ENCODE measurements at regions not wholly inside any gene's neighbourhood (a gene's known extent, or its start where the extent isn't known, plus 50 kb on each side); places are given as distances from the start of the nearest gene placed in this dataset.

DNA sequence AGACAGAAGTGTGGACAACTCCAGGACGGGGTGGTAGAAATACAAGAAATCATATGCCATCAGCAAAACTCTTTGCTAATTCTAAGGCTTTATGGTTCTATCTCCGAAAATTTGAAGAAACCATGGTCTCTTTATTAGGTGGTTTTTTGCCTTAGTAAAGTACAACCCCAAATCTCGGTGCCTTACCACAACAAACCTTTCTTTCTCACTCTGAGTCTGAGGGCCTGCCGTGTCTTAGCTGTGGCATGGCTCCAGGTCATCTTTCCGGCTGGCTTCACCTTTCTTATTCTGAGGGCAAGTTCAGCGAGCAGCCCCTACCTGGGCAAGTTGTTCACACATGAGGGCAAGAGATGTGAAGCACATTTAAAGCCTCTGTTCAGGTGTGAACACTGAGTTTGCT is 280.6 kb downstream of the TTLL7 start:
- no peaks in the 10 kb centered on the region for H3K36me3 Mint-ChIP-seq (ENCODE audit: unreplicated experiment)
- peaks cover 8% of the 10 kb centered on the region for H3K27me3 Mint-ChIP-seq (ENCODE audit: unreplicated experiment)
- H3K9me3 Mint-ChIP-seq (ENCODE audit: unreplicated experiment), result no peaks in the 10 kb centered on the region
- no peak overlapping the region for H3K27ac Mint-ChIP-seq (ENCODE audit: unreplicated experiment)
- no peak for DNase-seq (ENCODE audit: extremely low spot score, unreplicated experiment)
- no peak for TF ChIP-seq CTCF (IDR thresholded peaks at IDR 0.05)
- no peak overlapping the region for H3K4me3 Mint-ChIP-seq (ENCODE audit: unreplicated experiment)
- no peaks in the 10 kb centered on the region for H3K4me1 Mint-ChIP-seq (ENCODE audit: unreplicated experiment)

- Mint-ChIP-seq H3K27ac (ENCODE audit: unreplicated experiment) (no peak overlapping the region), H3K27me3 (ENCODE audit: unreplicated experiment) (peaks cover 8% of the 10 kb centered on the region), H3K4me3 (ENCODE audit: unreplicated experiment) (no peak overlapping the region), H3K36me3 (ENCODE audit: unreplicated experiment) (no peaks in the 10 kb centered on the region), H3K4me1 (ENCODE audit: unreplicated experiment) (no peaks in the 10 kb centered on the region), H3K9me3 (ENCODE audit: unreplicated experiment) (no peaks in the 10 kb centered on the region)
- no peak for TF ChIP-seq CTCF (IDR thresholded peaks at IDR 0.05)
- DNase-seq (ENCODE audit: extremely low spot score, unreplicated experiment), result no peak
Observed at GRCh38 chr1:83717785-83718184, 281.1 kb downstream of the TTLL7 start.

GRCh38 chr1:83716641-83717040 is 282.3 kb downstream of the TTLL7 start:
- Mint-ChIP-seq H3K4me1 (ENCODE audit: unreplicated experiment) (no peaks in the 10 kb centered on the region), H3K27ac (ENCODE audit: unreplicated experiment) (no peak overlapping the region), H3K9me3 (ENCODE audit: unreplicated experiment) (no peaks in the 10 kb centered on the region), H3K36me3 (ENCODE audit: unreplicated experiment) (no peaks in the 10 kb centered on the region), H3K4me3 (ENCODE audit: unreplicated experiment) (no peak overlapping the region), H3K27me3 (ENCODE audit: unreplicated experiment) (peaks cover 8% of the 10 kb centered on the region)
- no peak for DNase-seq (ENCODE audit: extremely low spot score, unreplicated experiment)
- no peak for TF ChIP-seq CTCF (IDR thresholded peaks at IDR 0.05)

DNA sequence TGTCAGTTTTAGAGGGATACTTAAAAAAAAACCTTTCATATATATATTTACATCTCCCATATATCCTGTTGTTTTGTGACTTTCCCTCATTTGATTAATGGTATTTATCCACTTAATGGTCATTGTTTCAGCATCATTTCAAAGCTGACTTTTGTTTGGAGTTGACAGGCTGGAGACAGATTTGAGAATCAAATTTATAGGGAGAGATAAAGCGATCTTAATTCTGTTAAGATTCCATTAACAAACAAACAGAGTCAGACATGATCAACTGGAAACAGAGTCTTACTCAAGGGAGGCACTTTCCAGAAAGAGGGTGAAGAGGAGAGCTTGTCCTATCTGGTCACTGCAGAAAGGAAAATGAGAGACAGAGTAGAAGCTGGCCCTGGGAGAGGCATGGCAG is 283.4 kb downstream of the TTLL7 start:
- H3K9me3 Mint-ChIP-seq (ENCODE audit: unreplicated experiment), result no peaks in the 10 kb centered on the region
- no peak for TF ChIP-seq CTCF (IDR thresholded peaks at IDR 0.05)
- H3K27ac Mint-ChIP-seq (ENCODE audit: unreplicated experiment), result no peak overlapping the region
- peaks cover 9% of the 10 kb centered on the region for H3K27me3 Mint-ChIP-seq (ENCODE audit: unreplicated experiment)
- no peaks in the 10 kb centered on the region for H3K36me3 Mint-ChIP-seq (ENCODE audit: unreplicated experiment)
- no peak for DNase-seq (ENCODE audit: extremely low spot score, unreplicated experiment)
- H3K4me1 Mint-ChIP-seq (ENCODE audit: unreplicated experiment), result no peaks in the 10 kb centered on the region
- no peak overlapping the region for H3K4me3 Mint-ChIP-seq (ENCODE audit: unreplicated experiment)

DNA sequence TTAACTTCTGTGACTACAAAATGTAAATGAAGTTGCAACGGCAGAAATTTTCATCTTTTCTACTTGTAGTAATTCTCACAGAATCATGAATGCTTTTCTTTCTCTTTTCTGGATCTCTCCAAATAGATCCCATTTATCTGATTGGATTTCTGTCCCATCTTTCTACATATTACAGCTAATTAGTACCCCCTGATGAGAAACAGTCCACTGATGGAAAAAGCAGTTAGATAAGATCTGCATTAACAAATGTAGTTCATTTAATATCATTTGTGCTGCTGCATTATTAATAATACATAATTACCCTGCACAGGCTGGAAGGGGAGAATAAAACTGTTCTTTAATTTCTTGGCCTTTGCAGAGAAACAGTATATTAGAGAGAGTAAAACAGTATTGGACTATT is 289.3 kb downstream of the TTLL7 start:
- TF ChIP-seq CTCF (IDR thresholded peaks at IDR 0.05), result no peak
- peaks cover 1% of the 10 kb centered on the region for H3K4me1 Mint-ChIP-seq (ENCODE audit: unreplicated experiment)
- DNase-seq (ENCODE audit: extremely low spot score, unreplicated experiment), result no peak
- no peaks in the 10 kb centered on the region for H3K9me3 Mint-ChIP-seq (ENCODE audit: unreplicated experiment)
- peaks cover 2% of the 10 kb centered on the region for H3K27me3 Mint-ChIP-seq (ENCODE audit: unreplicated experiment)
- H3K36me3 Mint-ChIP-seq (ENCODE audit: unreplicated experiment), result no peaks in the 10 kb centered on the region
- H3K27ac Mint-ChIP-seq (ENCODE audit: unreplicated experiment), result no peak overlapping the region
- H3K4me3 Mint-ChIP-seq (ENCODE audit: unreplicated experiment), result no peak overlapping the region

Measured in osteocyte (in vitro differentiated cells).